HEK293 (cell line): ENCODE measurements at regions not wholly inside any gene's neighbourhood (a gene's known extent, or its start where the extent isn't known, plus 50 kb on each side); places are given as distances from the start of the nearest gene placed in this dataset.

Experiments
- REPIN1 ChIP-seq: fragments of 450-650 bp; formaldehyde crosslinking; IDR thresholded peaks from 2 replicates; pipeline ENCODE4 v1.5.1; 2017; ENCODE audit warnings: missing biosample characterization, missing genetic modification characterization, low read depth
- YY1 ChIP-seq: fragments of 450-650 bp; formaldehyde crosslinking; IDR thresholded peaks from 2 replicates; pipeline ENCODE4 v1.5.1; 2018; ENCODE audit warnings: missing biosample characterization, missing genetic modification characterization
- ZBTB17 ChIP-seq: fragments of 450-650 bp; formaldehyde crosslinking; IDR thresholded peaks from 2 replicates; pipeline ENCODE4 v1.5.1; 2016; ENCODE audit warnings: missing biosample characterization, missing genetic modification characterization
- ZFHX2 ChIP-seq: fragments of 450-650 bp; formaldehyde crosslinking; conservative IDR thresholded peaks from 2 replicates; pipeline ENCODE4 v1.5.1; 2016; ENCODE audit warnings: missing biosample characterization, missing genetic modification characterization
- ZNF169 ChIP-seq: fragments of 450-650 bp; formaldehyde crosslinking; IDR thresholded peaks from 2 replicates; pipeline ENCODE4 v1.5.1; 2016; ENCODE audit warnings: missing biosample characterization, missing genetic modification characterization
- ZNF24 ChIP-seq: fragments of 450-650 bp; formaldehyde crosslinking; IDR thresholded peaks from 2 replicates; pipeline ENCODE4 v1.5.1; 2016; ENCODE audit warnings: missing biosample characterization, missing genetic modification characterization
- ZNF274 ChIP-seq, 2 experiments: fragments of 200-500 bp in 1 of 2; fragments of 450-650 bp in 1 of 2; sonication (Bioruptor generic) in 1 of 2; formaldehyde crosslinking in 1 of 2; IDR thresholded peaks; 2 replicates each; pipeline versions ENCODE4 v1.5.1 to v1.6.1; 2014 to 2016; ENCODE audit warnings: borderline replicate concordance in 1 of 2, inconsistent platforms in 1 of 2, low read length in 1 of 2, missing biosample characterization in 1 of 2, missing genetic modification characterization in 1 of 2
- ZNF366 ChIP-seq: fragments of 450-650 bp; formaldehyde crosslinking; conservative IDR thresholded peaks from 2 replicates; pipeline ENCODE4 v1.5.1; 2016; ENCODE audit warnings: missing biosample characterization, missing genetic modification characterization
- ZNF530 ChIP-seq: fragments of 450-650 bp; formaldehyde crosslinking; IDR thresholded peaks from 2 replicates; pipeline ENCODE4 v1.5.1; 2016; ENCODE audit warnings: low read depth, missing biosample characterization, missing genetic modification characterization
- ZNF785 ChIP-seq: fragments of 450-650 bp; formaldehyde crosslinking; IDR thresholded peaks from 2 replicates; pipeline ENCODE4 v1.5.1; 2016; ENCODE audit warnings: missing biosample characterization, missing genetic modification characterization
- TF ChIP-seq, protein P1 (sequence below): fragments of 450-650 bp; formaldehyde crosslinking; IDR thresholded peaks from 2 replicates; pipeline ENCODE4 v1.5.1; 2016; ENCODE audit warnings: missing biosample characterization, missing genetic modification characterization
- TF ChIP-seq, protein P2 (sequence below): fragments of 450-650 bp; formaldehyde crosslinking; IDR thresholded peaks from 2 replicates; pipeline ENCODE4 v1.5.1; 2016; ENCODE audit warnings: missing biosample characterization, missing genetic modification characterization
- TF ChIP-seq, protein P3 (sequence below): fragments of 450-650 bp; formaldehyde crosslinking; IDR thresholded peaks from 2 replicates; pipeline ENCODE4 v1.5.1; 2016; ENCODE audit warnings: missing biosample characterization, missing genetic modification characterization
- TF ChIP-seq, protein P4 (sequence below): fragments of 450-650 bp; formaldehyde crosslinking; IDR thresholded peaks from 2 replicates; pipeline ENCODE4 v1.5.1; 2016; ENCODE audit warnings: missing biosample characterization, missing genetic modification characterization

DNA sequence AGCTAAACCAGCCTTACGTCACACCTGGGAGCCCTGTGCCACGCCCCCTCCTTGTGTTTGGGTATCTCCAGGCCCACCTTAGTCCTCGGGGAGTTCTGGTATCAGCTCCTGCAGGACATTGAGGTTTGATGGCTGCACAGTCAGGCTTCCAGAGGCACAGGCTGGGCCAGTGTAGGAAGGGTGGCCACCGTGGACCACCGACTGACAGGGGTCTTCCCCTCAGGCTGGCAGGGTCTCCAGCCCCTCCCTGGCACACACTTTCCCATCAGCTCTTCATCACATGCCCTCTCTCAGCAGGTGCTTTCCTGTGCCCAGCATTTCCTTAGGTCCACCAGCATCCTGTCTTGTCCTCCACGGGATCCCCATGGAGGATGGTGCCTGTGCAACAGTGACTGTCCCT is 413.1 kb downstream of the TCERG1L start:
- TF ChIP-seq ZNF530 (tag by site-specific recombination) (no peak), REPIN1 (tag by site-specific recombination) (no peak), ZBTB17 (tag by site-specific recombination) (no peak), ZFHX2 (no peak), ZNF169 (no peak), YY1 (tag by site-specific recombination) (no peak), ZNF366 (no peak), ZNF24 (tag by site-specific recombination) (no peak), ZNF785 (tag by site-specific recombination) (no peak), ZNF274 (IDR thresholded peaks at IDR 0.05; ENCODE audit: low read length) (no peak), ZNF274 (tag by site-specific recombination; IDR thresholded peaks at IDR 0.05; ENCODE audit: borderline replicate concordance) (no peak)
- TF ChIP-seq, protein P1, sequence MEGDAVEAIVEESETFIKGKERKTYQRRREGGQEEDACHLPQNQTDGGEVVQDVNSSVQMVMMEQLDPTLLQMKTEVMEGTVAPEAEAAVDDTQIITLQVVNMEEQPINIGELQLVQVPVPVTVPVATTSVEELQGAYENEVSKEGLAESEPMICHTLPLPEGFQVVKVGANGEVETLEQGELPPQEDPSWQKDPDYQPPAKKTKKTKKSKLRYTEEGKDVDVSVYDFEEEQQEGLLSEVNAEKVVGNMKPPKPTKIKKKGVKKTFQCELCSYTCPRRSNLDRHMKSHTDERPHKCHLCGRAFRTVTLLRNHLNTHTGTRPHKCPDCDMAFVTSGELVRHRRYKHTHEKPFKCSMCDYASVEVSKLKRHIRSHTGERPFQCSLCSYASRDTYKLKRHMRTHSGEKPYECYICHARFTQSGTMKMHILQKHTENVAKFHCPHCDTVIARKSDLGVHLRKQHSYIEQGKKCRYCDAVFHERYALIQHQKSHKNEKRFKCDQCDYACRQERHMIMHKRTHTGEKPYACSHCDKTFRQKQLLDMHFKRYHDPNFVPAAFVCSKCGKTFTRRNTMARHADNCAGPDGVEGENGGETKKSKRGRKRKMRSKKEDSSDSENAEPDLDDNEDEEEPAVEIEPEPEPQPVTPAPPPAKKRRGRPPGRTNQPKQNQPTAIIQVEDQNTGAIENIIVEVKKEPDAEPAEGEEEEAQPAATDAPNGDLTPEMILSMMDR (tag by site-specific recombination) = no peak
- TF ChIP-seq, protein P2, sequence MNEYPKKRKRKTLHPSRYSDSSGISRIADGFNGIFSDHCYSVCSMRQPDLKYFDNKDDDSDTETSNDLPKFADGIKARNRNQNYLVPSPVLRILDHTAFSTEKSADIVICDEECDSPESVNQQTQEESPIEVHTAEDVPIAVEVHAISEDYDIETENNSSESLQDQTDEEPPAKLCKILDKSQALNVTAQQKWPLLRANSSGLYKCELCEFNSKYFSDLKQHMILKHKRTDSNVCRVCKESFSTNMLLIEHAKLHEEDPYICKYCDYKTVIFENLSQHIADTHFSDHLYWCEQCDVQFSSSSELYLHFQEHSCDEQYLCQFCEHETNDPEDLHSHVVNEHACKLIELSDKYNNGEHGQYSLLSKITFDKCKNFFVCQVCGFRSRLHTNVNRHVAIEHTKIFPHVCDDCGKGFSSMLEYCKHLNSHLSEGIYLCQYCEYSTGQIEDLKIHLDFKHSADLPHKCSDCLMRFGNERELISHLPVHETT (tag by site-specific recombination) = no peak
- TF ChIP-seq, protein P3, sequence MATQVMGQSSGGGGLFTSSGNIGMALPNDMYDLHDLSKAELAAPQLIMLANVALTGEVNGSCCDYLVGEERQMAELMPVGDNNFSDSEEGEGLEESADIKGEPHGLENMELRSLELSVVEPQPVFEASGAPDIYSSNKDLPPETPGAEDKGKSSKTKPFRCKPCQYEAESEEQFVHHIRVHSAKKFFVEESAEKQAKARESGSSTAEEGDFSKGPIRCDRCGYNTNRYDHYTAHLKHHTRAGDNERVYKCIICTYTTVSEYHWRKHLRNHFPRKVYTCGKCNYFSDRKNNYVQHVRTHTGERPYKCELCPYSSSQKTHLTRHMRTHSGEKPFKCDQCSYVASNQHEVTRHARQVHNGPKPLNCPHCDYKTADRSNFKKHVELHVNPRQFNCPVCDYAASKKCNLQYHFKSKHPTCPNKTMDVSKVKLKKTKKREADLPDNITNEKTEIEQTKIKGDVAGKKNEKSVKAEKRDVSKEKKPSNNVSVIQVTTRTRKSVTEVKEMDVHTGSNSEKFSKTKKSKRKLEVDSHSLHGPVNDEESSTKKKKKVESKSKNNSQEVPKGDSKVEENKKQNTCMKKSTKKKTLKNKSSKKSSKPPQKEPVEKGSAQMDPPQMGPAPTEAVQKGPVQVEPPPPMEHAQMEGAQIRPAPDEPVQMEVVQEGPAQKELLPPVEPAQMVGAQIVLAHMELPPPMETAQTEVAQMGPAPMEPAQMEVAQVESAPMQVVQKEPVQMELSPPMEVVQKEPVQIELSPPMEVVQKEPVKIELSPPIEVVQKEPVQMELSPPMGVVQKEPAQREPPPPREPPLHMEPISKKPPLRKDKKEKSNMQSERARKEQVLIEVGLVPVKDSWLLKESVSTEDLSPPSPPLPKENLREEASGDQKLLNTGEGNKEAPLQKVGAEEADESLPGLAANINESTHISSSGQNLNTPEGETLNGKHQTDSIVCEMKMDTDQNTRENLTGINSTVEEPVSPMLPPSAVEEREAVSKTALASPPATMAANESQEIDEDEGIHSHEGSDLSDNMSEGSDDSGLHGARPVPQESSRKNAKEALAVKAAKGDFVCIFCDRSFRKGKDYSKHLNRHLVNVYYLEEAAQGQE = no peak
- TF ChIP-seq, protein P4, sequence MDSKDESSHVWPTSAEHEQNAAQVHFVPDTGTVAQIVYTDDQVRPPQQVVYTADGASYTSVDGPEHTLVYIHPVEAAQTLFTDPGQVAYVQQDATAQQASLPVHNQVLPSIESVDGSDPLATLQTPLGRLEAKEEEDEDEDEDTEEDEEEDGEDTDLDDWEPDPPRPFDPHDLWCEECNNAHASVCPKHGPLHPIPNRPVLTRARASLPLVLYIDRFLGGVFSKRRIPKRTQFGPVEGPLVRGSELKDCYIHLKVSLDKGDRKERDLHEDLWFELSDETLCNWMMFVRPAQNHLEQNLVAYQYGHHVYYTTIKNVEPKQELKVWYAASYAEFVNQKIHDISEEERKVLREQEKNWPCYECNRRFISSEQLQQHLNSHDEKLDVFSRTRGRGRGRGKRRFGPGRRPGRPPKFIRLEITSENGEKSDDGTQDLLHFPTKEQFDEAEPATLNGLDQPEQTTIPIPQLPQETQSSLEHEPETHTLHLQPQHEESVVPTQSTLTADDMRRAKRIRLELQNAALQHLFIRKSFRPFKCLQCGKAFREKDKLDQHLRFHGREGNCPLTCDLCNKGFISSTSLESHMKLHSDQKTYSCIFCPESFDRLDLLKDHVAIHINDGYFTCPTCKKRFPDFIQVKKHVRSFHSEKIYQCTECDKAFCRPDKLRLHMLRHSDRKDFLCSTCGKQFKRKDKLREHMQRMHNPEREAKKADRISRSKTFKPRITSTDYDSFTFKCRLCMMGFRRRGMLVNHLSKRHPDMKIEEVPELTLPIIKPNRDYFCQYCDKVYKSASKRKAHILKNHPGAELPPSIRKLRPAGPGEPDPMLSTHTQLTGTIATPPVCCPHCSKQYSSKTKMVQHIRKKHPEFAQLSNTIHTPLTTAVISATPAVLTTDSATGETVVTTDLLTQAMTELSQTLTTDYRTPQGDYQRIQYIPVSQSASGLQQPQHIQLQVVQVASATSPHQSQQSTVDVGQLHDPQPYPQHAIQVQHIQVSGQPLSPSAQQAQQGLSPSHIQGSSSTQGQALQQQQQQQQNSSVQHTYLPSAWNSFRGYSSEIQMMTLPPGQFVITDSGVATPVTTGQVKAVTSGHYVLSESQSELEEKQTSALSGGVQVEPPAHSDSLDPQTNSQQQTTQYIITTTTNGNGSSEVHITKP (tag by site-specific recombination) = no peak
